PC-3 (cell line): ENCODE measurements at regions not wholly inside any gene's neighbourhood (a gene's known extent, or its start where the extent isn't known, plus 50 kb on each side); places are given as distances from the start of the nearest gene placed in this dataset.

Source experiments
- ATAC-seq: fragments of 200-7000 bp; cut with Tn5 transposase; 2 replicates; pipeline ENCODE4 v1.9.1; 2020; ENCODE audit warnings: mild to moderate bottlenecking, moderate library complexity
- BruUV-seq: library from RNA; stranded (reverse); fragments of 400-500 nt; replicated peaks from 2 replicates; lab custom pipeline; 2021; lab: Mats Ljungman, UMichigan
- CTCF ChIA-PET: fragments of 300-600 bp; sonication (Branson Sonifier 250); formaldehyde crosslinking; loops from one replicate; lab custom pipeline; 2022; ENCODE audit warnings: antibody characterized with exemption; lab: Charles Lee
- POLR2A ChIA-PET: fragments of 300-600 bp; sonication (Branson Sonifier 250); formaldehyde crosslinking; loops from one replicate; lab custom pipeline; 2022; ENCODE audit warnings: antibody characterized with exemption; ENCODE audit not compliant: unreplicated experiment; lab: Charles Lee
- DNase-seq: peaks from one replicate; pipeline ENCODE4 v3.0.0-alpha.2; 2015
- H2AFZ ChIP-seq: fragments of 300-600 bp; sonication (generic); 2 replicates; pipeline ENCODE4 v1.6.0; 2016; ENCODE audit warnings: antibody characterized with exemption, low read length
- H3F3A ChIP-seq: fragments of 300-600 bp; sonication (generic); one replicate; pipeline ENCODE4 v1.6.0; 2017; ENCODE audit warnings: antibody characterized with exemption, low read length, control low read depth, mild to moderate bottlenecking; ENCODE audit not compliant: unreplicated experiment
- H3K27ac ChIP-seq: fragments of 300-600 bp; sonication (generic); 2 replicates; pipeline ENCODE4 v1.5.1; 2016; ENCODE audit warnings: mild to moderate bottlenecking, low read length
- H3K27me3 ChIP-seq: fragments of 300-600 bp; sonication (generic); 2 replicates; pipeline ENCODE4 v1.6.1; 2016; ENCODE audit warnings: low read length, mixed read lengths
- H3K36me3 ChIP-seq: fragments of 300-600 bp; sonication (generic); 2 replicates; pipeline ENCODE4 v1.6.1; 2016; ENCODE audit warnings: low read depth, mixed run types, low read length, mixed read lengths
- H3K4me1 ChIP-seq: fragments of 300-600 bp; sonication (generic); 2 replicates; pipeline ENCODE4 v1.5.1; 2016; ENCODE audit warnings: low read length; ENCODE audit not compliant: insufficient read depth
- H3K4me2 ChIP-seq: fragments of 300-600 bp; sonication (generic); 2 replicates; pipeline ENCODE4 v1.6.0; 2016; ENCODE audit warnings: low read length
- H3K4me3 ChIP-seq: fragments of 300-600 bp; sonication (generic); 2 replicates; pipeline ENCODE4 v1.5.1; 2016; ENCODE audit warnings: mild to moderate bottlenecking, low read length, mixed read lengths
- H3K79me2 ChIP-seq: fragments of 300-600 bp; sonication (generic); 2 replicates; pipeline ENCODE4 v1.6.1; 2017; ENCODE audit warnings: low read length, mixed read lengths
- H3K9ac ChIP-seq: fragments of 300-600 bp; sonication (generic); 2 replicates; pipeline ENCODE4 v1.6.0; 2016; ENCODE audit warnings: mild to moderate bottlenecking, low read length
- H3K9me2 ChIP-seq: fragments of 300-600 bp; sonication (generic); replicated peaks from 2 replicates; pipeline ENCODE4 v1.6.1; 2016; ENCODE audit warnings: mixed run types, low read length, mixed read lengths
- H3K9me3 ChIP-seq: fragments of 300-600 bp; sonication (generic); 2 replicates; pipeline ENCODE4 v1.6.1; 2016; ENCODE audit warnings: low read length, mixed read lengths
- H4K20me1 ChIP-seq: fragments of 300-600 bp; sonication (generic); 2 replicates; pipeline ENCODE4 v1.6.1; 2016; ENCODE audit warnings: low read length, mixed read lengths
- CTCF ChIP-seq: fragments of 300-600 bp; sonication (generic); conservative IDR thresholded peaks from 2 replicates; pipeline ENCODE4 v1.5.1; 2017; ENCODE audit warnings: antibody characterized with exemption, low read depth, mild to moderate bottlenecking, low read length
- EZH2 ChIP-seq: fragments of 300-600 bp; sonication (generic); IDR thresholded peaks from one replicate; pipeline ENCODE4 v1.6.1; 2017; ENCODE audit warnings: antibody characterized with exemption, mild to moderate bottlenecking, low read length; ENCODE audit not compliant: unreplicated experiment
- EZH2phosphoT487 ChIP-seq: fragments of 300-600 bp; sonication (generic); IDR thresholded peaks from 2 replicates; pipeline ENCODE4 v1.6.1; 2018; ENCODE audit warnings: mild to moderate bottlenecking, antibody characterized with exemption, low read length, borderline replicate concordance
- intact Hi-C: fragments of 100-400 bp; cut with micrococcal nuclease; formaldehyde crosslinking; loops from 2 replicates; pipeline ENCODE4 v1.9.0; 2023

- H3K9me2 ChIP-seq, result no peaks in the 10 kb centered on the region
- no peak for TF ChIP-seq EZH2
- TF ChIP-seq EZH2phosphoT487, result no peak
- no peak for TF ChIP-seq CTCF
- ChIA-PET CTCF (no interaction called here), POLR2A (no interaction called here)
- H3K4me1 ChIP-seq, result no peaks in the 10 kb centered on the region
- no peaks in the 10 kb centered on the region for H3F3A ChIP-seq
- H3K27ac ChIP-seq, result no peak overlapping the region
- DNase-seq, result no peak
- H2AFZ ChIP-seq, result no peak overlapping the region
- no peaks in the 10 kb centered on the region for H4K20me1 ChIP-seq
- ATAC-seq, result no peak
- H3K27me3 ChIP-seq, result peaks cover 81% of the 10 kb centered on the region
- H3K4me3 ChIP-seq, result no peak overlapping the region
- no TSS peak for BruUV-seq
- no peak overlapping the region for H3K4me2 ChIP-seq
- no peaks in the 10 kb centered on the region for H3K9me3 ChIP-seq
- no peaks in the 10 kb centered on the region for H3K79me2 ChIP-seq
- intact Hi-C loops, result no loop called here
- no peak overlapping the region for H3K9ac ChIP-seq
- no peaks in the 10 kb centered on the region for H3K36me3 ChIP-seq
These were observed 358.8 kb downstream of the PREX1 start for GRCh38 chr20:48469026-48469425.

- CTCF ChIA-PET, result no interaction called here
- no peak for ATAC-seq
These were observed 359.2 kb downstream of the PREX1 start for GRCh38 chr20:48468571-48468970.

GRCh38 chr20:48467622-48468021, 360.2 kb downstream of the PREX1 start:
- no peaks in the 10 kb centered on the region for H3F3A ChIP-seq
- BruUV-seq, result no TSS peak
- H3K36me3 ChIP-seq, result no peaks in the 10 kb centered on the region
- H3K9ac ChIP-seq, result no peak overlapping the region
- ChIA-PET CTCF (no interaction called here), POLR2A (no interaction called here)
- intact Hi-C loops, result no loop called here
- H2AFZ ChIP-seq, result no peak overlapping the region
- H3K27ac ChIP-seq, result no peak overlapping the region
- no peaks in the 10 kb centered on the region for H3K9me3 ChIP-seq
- peaks cover 81% of the 10 kb centered on the region for H3K27me3 ChIP-seq
- no peaks in the 10 kb centered on the region for H3K4me1 ChIP-seq
- no peak for ATAC-seq
- no peaks in the 10 kb centered on the region for H3K9me2 ChIP-seq
- no peak for DNase-seq
- no peaks in the 10 kb centered on the region for H4K20me1 ChIP-seq
- no peak overlapping the region for H3K4me2 ChIP-seq
- no peak overlapping the region for H3K4me3 ChIP-seq
- TF ChIP-seq CTCF, result no peak
- no peak for TF ChIP-seq EZH2
- TF ChIP-seq EZH2phosphoT487, result no peak
- no peaks in the 10 kb centered on the region for H3K79me2 ChIP-seq

More at GRCh38 chr20:48468571-48468970, 359.2 kb downstream of the PREX1 start:
- H4K20me1 ChIP-seq, result no peaks in the 10 kb centered on the region
- no peaks in the 10 kb centered on the region for H3K79me2 ChIP-seq
- intact Hi-C loops, result no loop called here
- H3K36me3 ChIP-seq, result no peaks in the 10 kb centered on the region
- DNase-seq, result no peak
- H3K4me1 ChIP-seq, result no peaks in the 10 kb centered on the region
- no peak overlapping the region for H2AFZ ChIP-seq
- TF ChIP-seq EZH2 (no peak), EZH2phosphoT487 (no peak), CTCF (no peak)
- H3K9me2 ChIP-seq, result no peaks in the 10 kb centered on the region
- H3K4me2 ChIP-seq, result no peak overlapping the region
- no peak overlapping the region for H3K27ac ChIP-seq
- peaks cover 81% of the 10 kb centered on the region for H3K27me3 ChIP-seq
- BruUV-seq, result no TSS peak
- no peak overlapping the region for H3K4me3 ChIP-seq
- POLR2A ChIA-PET, result no interaction called here
- H3F3A ChIP-seq, result no peaks in the 10 kb centered on the region
- no peaks in the 10 kb centered on the region for H3K9me3 ChIP-seq
- H3K9ac ChIP-seq, result no peak overlapping the region
